ENCODE measurements at regions not wholly inside any gene's neighbourhood (a gene's known extent, or its start where the extent isn't known, plus 50 kb on each side); places are given as distances from the start of the nearest gene placed in this dataset.

GRCh38 chr11:33557201-33557600 lies 143.4 kb downstream of the C11orf91 start:
- DNase-seq (ENCODE audit: low spot score), result no peak

GRCh38 chr11:33554219-33554618 lies 146.4 kb downstream of the C11orf91 start:
- DNase-seq (ENCODE audit: low spot score), result no peak

DNA sequence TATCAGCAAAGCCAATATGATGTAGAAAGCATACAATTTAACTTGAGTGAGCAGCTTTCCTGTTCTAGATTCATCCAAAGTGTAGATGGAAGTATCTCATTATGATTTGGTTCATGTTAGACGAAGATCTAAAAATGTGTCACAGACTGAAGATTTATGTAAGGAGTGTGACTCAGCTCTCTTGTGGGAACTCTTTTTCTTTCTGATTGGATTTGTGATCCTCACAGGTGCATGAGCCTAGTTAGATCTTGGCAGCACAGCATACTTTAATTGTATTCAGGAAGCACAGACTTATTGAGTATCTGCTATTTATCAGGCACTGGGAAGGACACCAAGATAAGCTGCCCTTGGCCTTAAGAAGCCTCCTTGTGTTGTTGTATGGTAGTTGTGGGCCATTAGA lies 147.1 kb downstream of the C11orf91 start:
- no peak for DNase-seq (ENCODE audit: low spot score)

GRCh38 chr11:33552756-33553155 lies 147.9 kb downstream of the C11orf91 start:
- DNase-seq (ENCODE audit: low spot score), result no peak

DNA sequence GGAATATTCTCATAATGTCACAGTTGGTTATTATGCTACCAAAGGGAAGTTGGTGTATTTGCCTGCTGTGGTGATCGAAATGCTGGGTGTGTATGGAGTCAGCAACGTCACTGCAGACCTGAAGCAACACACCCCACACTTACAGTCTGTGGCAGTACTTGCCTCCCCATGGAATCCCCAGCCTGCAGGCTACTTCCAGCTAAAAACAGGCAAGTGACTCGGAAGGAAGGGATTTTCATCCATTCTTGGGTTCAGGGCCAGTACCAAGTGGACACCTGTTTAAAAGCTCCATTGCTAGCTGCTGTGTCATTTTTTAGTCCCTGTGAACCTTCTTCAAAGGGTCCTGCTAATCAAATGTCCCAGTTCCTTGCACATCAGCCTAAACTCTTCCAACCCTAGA lies 149.6 kb downstream of the C11orf91 start:
- no peak for DNase-seq (ENCODE audit: low spot score)

- no peak for DNase-seq (ENCODE audit: low spot score)
These were observed 151.1 kb downstream of the C11orf91 start for GRCh38 chr11:33549483-33549882.

DNA sequence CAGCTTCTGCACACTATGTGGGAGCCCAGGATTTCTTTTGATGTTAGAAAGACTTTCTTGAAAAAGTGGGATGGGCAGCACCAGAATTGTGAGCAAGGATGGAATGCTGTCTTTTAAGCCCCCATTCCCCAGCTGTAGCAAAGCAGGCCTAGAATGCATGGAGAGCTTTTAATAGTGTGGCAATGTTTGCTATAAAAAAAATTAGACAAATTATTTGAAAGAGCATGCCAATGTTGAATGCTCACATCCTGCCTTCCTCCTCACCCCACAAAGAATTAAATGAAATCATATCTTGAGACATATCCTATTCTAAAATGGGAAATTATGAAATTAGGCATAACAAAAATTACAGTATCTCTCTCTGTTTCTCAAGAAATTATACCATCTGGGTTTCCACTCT lies 154.7 kb downstream of the C11orf91 start:
- no peak for DNase-seq (ENCODE audit: low spot score)

- DNase-seq (ENCODE audit: low spot score), result no peak
These were observed 155.8 kb downstream of the C11orf91 start for GRCh38 chr11:33544593-33545373.

- DNase-seq (ENCODE audit: low spot score), result no peak
These were observed 156.8 kb downstream of the C11orf91 start for GRCh38 chr11:33543823-33544222.

DNA sequence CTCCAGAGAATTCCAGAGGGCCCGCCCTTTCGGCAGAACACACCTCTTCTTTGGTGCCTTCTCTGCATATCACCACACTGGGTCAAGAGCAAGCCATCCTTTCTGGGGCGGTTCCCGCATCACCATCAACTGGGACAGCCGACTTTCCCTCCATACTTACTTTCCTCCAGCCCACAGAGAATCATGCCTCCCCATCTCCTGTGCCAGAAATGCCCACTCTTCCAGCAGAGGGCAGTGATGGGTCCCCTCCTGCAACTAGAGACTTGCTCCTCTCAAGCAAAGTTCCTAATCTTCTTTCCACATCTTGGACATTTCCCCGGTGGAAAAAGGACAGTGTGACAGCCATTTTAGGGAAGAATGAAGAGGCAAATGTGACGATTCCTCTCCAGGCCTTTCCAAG lies 157.7 kb downstream of the C11orf91 start:
- DNase-seq (ENCODE audit: low spot score), result peak; percentile 10

DNA sequence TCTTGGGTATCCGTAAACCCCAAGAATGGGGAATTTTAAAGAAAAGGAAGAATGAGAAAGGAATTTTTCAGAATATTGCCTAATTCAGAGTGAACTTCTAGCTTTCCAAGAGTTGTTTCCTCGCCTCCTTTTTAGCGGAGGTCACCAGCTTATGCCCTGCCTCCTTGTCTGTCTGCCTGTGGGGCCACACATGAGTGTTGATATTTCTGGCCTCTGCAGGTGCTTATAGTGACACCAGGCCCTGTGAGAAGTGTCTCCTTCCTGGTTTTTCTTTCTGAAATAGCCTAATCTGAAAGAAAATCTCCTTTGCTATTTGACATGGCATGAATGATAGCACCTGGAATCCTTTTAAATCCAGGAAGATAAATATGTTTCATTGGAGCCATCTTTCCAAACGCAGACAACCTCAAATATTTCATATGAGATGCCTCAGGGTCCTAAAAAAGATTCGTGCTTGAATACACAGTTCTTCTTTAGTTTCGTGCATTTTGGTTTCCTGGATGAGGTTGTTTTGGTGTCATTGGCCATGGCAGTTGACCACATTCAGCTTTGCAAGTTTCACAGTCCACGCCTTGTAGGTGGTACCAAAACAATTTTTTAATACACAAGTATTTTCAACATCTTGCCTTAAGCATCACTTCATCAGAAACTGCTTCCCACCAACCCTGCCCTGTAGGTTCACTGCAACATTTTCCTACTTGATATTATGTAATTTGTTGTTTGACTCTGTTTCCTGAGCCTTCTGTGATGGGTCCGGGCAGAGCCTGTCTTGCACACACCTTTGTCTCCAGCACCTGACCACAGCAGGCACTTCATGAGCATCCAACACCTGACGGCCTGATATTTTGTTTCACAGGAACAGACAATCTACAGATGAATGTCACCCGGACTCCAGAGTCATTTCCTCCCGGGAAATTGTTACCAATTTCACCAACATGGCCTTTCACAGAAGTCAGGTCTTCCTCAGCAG lies 159.4 kb downstream of the C11orf91 start:
- DNase-seq (ENCODE audit: low spot score), result no peak

GRCh38 chr11:33540427-33540826 lies 160.2 kb downstream of the C11orf91 start:
- DNase-seq (ENCODE audit: low spot score), result no peak

DNA sequence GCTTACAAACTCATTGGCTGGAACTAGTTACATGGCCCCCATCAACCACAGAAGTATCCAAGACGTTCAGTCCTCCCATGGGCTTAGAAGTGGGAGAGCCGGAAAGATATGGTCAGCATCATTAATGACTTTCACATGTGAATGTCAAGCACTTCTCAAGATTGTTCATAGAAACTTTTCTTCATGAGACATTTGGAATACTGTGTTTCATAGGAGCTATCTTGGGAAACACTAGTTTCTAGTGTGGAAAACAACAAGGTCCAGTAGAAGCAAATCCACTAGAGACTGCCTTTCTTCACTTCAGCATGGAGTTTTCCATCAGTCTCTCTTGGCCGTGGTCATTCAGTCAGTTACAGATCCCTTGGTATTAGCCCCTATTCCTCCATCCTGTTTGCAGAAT lies 160.9 kb downstream of the C11orf91 start:
- DNase-seq (ENCODE audit: low spot score), result no peak

DNA sequence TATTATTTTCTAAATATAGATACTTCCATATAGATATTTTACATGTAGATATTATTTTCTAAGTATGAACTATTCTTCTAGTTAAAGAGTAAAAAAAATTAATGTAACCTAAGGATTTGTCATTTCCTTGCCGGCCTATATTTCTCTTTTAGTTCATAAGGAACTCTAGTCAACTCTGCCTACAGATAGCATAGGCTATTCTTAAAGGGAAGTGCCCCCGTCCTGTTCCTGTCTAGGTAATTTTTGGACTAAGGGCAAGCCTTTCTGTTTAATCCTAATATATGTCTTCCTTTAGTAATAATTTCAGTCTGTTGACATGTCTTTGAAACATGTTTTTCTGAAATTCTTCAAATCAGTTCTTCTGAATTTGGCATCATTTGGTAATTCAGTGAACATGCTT lies 161.9 kb downstream of the C11orf91 start:
- no peak for DNase-seq (ENCODE audit: low spot score)

DNA sequence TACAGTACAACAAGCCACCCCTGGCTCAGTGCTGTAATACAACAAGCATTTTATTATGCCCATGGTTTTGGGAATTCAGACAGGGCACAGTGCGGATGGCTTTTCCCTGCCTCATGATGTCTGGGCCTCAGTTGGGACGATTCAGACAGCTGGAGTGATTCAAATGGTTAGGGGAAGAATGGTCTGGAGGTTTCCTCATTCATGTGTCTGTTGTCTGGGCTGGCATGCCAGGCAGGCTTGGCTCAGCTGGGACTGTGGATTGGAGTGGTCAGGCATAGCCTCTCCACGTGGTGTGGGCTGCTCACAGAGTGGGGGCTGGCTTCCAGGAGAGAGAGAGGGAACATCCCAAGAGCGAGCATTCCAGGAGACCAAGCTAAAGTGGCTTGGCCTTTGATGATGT lies 164.4 kb downstream of the C11orf91 start:
- no peak for DNase-seq (ENCODE audit: low spot score)

GRCh38 chr11:33534575-33534974 lies 166.1 kb downstream of the C11orf91 start:
- no peak for DNase-seq (ENCODE audit: low spot score)

DNA sequence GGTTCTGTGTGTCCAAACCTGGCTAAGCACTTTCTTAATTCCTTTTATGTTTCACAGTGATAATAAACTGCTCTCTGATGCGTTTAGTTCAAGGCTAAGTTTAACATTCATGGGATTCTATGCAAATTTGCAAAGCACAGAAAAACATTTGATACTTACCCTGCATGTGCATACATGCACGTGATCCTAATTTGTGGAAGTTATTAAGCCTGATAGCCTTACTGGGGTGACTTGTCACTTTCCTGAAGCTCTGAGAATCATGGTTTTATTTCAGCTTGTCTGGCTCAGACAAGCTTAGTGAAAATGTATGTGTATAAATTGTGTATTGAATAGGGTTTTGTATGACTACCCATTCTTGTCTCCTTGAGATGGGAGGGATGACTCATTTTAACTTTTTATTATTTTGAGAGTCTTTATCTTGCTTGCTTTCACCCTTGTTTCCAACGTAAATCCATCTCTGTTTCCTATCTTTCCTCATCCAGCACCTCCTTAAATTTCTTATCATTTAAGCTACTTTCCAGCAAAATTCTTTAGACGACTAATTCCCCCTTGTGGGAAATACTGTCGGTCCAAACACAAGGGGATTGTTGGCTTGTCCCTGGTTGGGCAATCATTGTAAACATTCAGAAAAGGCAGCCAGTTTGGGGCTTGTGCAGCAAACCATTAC lies 167.1 kb downstream of the C11orf91 start:
- peak; percentile 42 for DNase-seq (ENCODE audit: low spot score)

DNA sequence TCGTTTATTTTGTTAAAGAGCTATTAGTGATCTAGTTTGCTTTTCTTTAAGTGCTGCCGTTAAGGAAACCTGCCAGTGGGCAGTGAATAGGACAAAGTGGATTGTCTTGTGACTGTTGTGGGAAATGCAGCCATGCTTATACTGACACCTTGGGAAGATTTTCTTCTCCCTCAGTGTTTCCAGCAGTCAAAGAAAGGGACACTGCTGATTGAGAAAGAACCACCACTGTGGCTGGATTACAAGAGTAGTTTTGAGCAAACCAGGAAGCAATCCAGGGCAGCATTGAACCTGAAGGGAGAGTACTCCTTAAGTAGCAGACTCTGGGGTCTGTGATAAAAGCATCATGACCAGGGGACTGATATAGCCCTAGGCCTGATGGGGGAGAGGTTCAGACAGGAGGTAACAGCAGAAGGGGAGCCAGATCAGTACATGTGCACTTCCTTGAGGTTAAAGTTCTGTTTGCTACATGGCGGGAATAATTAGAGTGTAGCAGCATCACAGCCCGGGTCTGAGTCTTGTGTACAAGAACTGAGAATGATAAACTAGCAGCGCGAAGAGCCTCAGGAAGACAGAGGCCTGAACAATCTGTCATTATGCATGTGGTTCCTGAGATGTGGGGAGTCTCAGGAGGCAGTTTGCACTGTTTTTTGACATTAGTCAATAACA lies 167.8 kb downstream of the C11orf91 start:
- DNase-seq (ENCODE audit: low spot score), result no peak

- no peak for DNase-seq (ENCODE audit: low spot score)
These were observed 168.4 kb downstream of the C11orf91 start for GRCh38 chr11:33532257-33532656.

DNA sequence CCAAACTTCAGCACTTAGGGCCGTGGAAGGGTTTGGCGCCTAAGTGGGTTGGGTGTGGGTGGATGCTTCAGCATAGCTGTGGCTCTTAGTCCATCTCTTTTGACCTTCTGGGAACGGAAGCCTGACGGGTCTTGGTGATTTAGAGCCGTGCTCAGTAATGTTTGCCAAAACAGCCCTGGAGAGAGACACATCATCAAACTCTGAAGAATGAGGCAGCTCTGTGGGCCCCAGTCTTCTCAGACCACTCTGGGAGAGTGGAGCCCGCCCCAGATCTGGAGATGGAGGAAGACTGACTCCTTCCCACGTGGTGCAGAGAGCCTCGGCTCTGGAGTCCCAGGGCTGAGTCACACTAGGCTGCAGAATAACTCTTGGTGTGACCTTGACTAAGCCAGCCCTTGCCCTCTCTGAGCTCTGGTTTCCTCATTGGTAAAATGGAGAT lies 168.9 kb downstream of the C11orf91 start:
- no peak for DNase-seq (ENCODE audit: low spot score)

DNA sequence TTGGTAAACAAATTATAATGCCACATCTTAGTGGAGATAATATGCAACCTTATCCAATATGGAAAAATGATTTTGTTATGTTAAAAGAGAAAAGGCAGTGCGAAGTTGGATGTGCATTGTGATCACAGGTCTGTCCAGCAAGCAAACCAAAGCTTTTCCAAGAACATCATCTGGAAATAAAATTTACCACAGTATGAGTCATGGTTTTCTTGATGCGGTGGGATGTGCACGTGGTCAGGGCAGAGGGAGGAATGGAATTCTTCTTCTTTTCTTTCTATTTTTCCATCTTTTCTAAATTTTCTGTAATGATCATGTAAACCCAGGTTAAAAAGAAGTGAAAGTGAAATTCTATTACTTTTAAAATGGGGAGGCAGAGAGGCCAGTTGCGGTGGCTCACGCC lies 169.8 kb downstream of the C11orf91 start:
- no peak for DNase-seq (ENCODE audit: low spot score)

GRCh38 chr11:33529461-33529860 lies 171.2 kb downstream of the C11orf91 start:
- no peak for DNase-seq (ENCODE audit: low spot score)
